HCT116 (cell line): ENCODE measurements at regions not wholly inside any gene's neighbourhood (a gene's known extent, or its start where the extent isn't known, plus 50 kb on each side); places are given as distances from the start of the nearest gene placed in this dataset.

Experiments
- CEBPB ChIP-seq: IDR thresholded peaks from 2 replicates; pipeline ENCODE4 v1.6.1; 2012; ENCODE audit warnings: low read depth
- CTCF ChIP-seq, 3 experiments: fragments of 200-600 bp in 1 of 3; sonication (generic) in 1 of 3; IDR thresholded peaks in 2 of 3; conservative IDR thresholded peaks in 1 of 3; 2 replicates each; pipeline ENCODE4 v1.5.1; 2012 to 2017; ENCODE audit warnings: low read depth in 2 of 3, low read length in 2 of 3, antibody characterized with exemption in 1 of 3, borderline replicate concordance in 1 of 3, control low read depth in 1 of 3, mild to moderate bottlenecking in 1 of 3, mixed read lengths in 1 of 3, mixed run types in 1 of 3, moderate library complexity in 1 of 3; ENCODE audit not compliant: insufficient read depth in 1 of 3
- EZH2 ChIP-seq: fragments of 200-600 bp; sonication (generic); IDR thresholded peaks from 2 replicates; pipeline ENCODE4 v1.6.1; 2017; ENCODE audit warnings: antibody characterized with exemption, mixed run types
- EZH2phosphoT487 ChIP-seq: fragments of 200-600 bp; IDR thresholded peaks from 2 replicates; pipeline ENCODE4 v1.6.1; 2018; ENCODE audit warnings: antibody characterized with exemption, borderline replicate concordance
- JUND ChIP-seq: IDR thresholded peaks from 2 replicates; pipeline ENCODE4 v1.6.1; 2012
- MAX ChIP-seq: IDR thresholded peaks from 2 replicates; pipeline ENCODE4 v1.6.1; 2012
- SP1 ChIP-seq: IDR thresholded peaks from 2 replicates; pipeline ENCODE4 v1.6.1; 2012; ENCODE audit warnings: low read depth
- TCF7L2 ChIP-seq: IDR thresholded peaks from 2 replicates; pipeline ENCODE4 v1.7.0; 2011; ENCODE audit warnings: borderline replicate concordance, inconsistent platforms; ENCODE audit not compliant: insufficient read depth, insufficient read length; ENCODE audit errors: extremely low read depth

- no peak for TF ChIP-seq EZH2
- no peak for TF ChIP-seq CTCF (IDR thresholded peaks at IDR 0.05 in 2 of 3, conservative IDR thresholded peaks at IDR 0.05 in 1 of 3; ENCODE audit: borderline replicate concordance in 1 of 3, insufficient read depth in 1 of 3, low read depth in 2 of 3, low read length in 2 of 3)
- no peak for TF ChIP-seq CEBPB
- no peak for TF ChIP-seq JUND
- no peak for TF ChIP-seq SP1
- TF ChIP-seq EZH2phosphoT487: no peak
- TF ChIP-seq MAX: no peak
- no peak for TF ChIP-seq TCF7L2
These were observed 252.0 kb downstream of the SKIDA1 start for GRCh38 chr10:21273400-21273968.
